Bronchial epithelial cell (primary cell): ENCODE measurements at regions not wholly inside any gene's neighbourhood (a gene's known extent, or its start where the extent isn't known, plus 50 kb on each side); places are given as distances from the start of the nearest gene placed in this dataset.

Source experiments
- DNase-seq: peaks from one replicate; pipeline ENCODE4 v3.0.0-alpha.2; 2010; ENCODE audit warnings: low read depth
- FAIRE-seq: peaks from 2 replicates; lab custom pipeline; 2011; peaks lifted over from hg19 to GRCh38; lab: Jason Lieb, UNC
- H3K27me3 ChIP-seq: 2 replicates; pipeline ENCODE4 v1.5.1; 2011; ENCODE audit warnings: low read length; ENCODE audit not compliant: control insufficient read depth, insufficient read depth
- H3K36me3 ChIP-seq: 2 replicates; pipeline ENCODE4 v1.5.1; 2011; ENCODE audit warnings: low read length; ENCODE audit not compliant: control insufficient read depth, insufficient read depth
- H3K4me3 ChIP-seq: 2 replicates; pipeline ENCODE4 v1.5.1; 2011; ENCODE audit warnings: mild to moderate bottlenecking, low read depth, low read length, control low read depth
- CTCF ChIP-seq: IDR thresholded peaks from 2 replicates; pipeline ENCODE4 v1.5.1; 2011; ENCODE audit warnings: mild to moderate bottlenecking, moderate library complexity, low read length, control low read depth, inconsistent platforms; ENCODE audit not compliant: insufficient read depth, severe bottlenecking

DNA sequence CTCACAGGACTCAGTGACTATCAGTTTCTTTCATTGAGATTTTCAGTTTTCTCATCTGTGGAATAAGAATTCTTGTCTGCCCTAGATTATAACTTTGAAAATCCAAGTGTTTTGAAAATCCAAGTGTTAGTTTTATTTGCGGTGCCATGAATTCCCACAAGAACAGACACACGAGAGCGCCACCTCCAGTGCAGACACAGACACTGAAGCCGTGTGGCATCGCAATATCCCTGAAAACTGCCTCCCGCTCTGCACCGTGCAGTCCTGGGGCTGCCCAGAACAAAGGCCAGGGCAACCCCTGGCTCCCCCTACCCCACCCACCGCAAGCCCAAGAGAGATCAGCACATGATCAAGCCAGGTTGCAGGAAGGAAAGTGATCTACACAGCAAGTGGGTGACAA lies 229.5 kb upstream of the ASIC2 start:
- no peaks in the 10 kb centered on the region for H3K36me3 ChIP-seq
- H3K27me3 ChIP-seq: no peaks in the 10 kb centered on the region
- DNase-seq (no peak), FAIRE-seq (no peak)
- no peak for TF ChIP-seq CTCF
- H3K4me3 ChIP-seq: no peak overlapping the region

GRCh38 chr17:33523577-33523981 lies 230.5 kb upstream of the ASIC2 start:
- no peak for DNase-seq
- no peaks in the 10 kb centered on the region for H3K36me3 ChIP-seq
- no peak for TF ChIP-seq CTCF
- H3K27me3 ChIP-seq: no peaks in the 10 kb centered on the region
- H3K4me3 ChIP-seq: no peak overlapping the region
- no peak for FAIRE-seq

DNA sequence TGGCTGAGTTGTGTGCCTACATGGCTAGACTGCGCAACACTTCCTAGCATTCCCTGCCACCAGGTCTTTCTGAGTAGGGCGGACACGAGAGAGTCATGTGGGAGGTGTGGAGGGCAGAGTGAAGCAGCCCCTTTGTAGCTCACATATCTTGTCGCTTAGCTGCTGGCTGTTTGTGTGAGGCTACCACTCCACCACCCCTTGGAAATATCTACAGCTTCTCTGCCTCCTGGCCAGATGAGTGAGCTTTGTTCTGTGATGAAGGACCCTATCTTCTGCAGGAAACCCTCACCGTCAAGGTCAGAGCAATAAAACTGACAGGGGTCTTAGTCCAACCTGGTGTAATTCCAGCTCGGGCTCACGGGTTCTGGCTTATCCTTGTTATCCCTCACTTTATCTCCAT lies 232.1 kb upstream of the ASIC2 start:
- no peak for TF ChIP-seq CTCF
- FAIRE-seq (no peak), DNase-seq (no peak)
- H3K27me3 ChIP-seq: no peaks in the 10 kb centered on the region
- no peak overlapping the region for H3K4me3 ChIP-seq
- H3K36me3 ChIP-seq: no peaks in the 10 kb centered on the region

- H3K36me3 ChIP-seq: no peaks in the 10 kb centered on the region
- H3K4me3 ChIP-seq: no peak overlapping the region
- no peaks in the 10 kb centered on the region for H3K27me3 ChIP-seq
- no peak for TF ChIP-seq CTCF
- no peak for DNase-seq
- FAIRE-seq: no peak
These were observed 233.6 kb upstream of the ASIC2 start for GRCh38 chr17:33526717-33527116.

DNA sequence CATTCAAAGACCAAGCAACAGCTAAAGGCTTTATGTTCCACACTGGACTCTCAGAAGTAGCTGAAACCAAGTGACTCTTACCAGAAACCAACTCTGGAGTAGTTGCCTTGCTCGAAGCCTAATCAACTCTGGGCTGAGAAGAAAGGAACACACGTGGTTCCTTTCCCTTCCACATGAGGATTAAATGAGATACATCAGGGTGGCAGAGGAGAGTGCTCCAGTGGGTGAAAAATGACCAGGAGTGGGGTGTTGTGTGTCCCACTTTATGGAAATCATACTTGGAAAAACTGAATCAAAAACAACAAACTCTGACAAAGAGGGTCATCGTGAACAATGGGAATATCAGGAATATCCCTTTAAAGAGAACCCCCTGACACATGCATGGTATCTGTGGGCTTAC lies 234.2 kb upstream of the ASIC2 start:
- no peak for FAIRE-seq

More for the DNA sequence above, 234.2 kb upstream of the ASIC2 start:
- H3K27me3 ChIP-seq: no peaks in the 10 kb centered on the region
- TF ChIP-seq CTCF: no peak
- no peak for DNase-seq
- no peaks in the 10 kb centered on the region for H3K36me3 ChIP-seq
- no peak overlapping the region for H3K4me3 ChIP-seq
